ENCODE measurements at regions not wholly inside any gene's neighbourhood (a gene's known extent, or its start where the extent isn't known, plus 50 kb on each side); places are given as distances from the start of the nearest gene placed in this dataset.
"Not testable (repeated sequence)": the region's sequence is repeated elsewhere in the genome, so short reads cannot be mapped to it uniquely, and the experiment has no call there.

GRCh38 chr2:87515226-87515625 lies 232.7 kb upstream of the PLGLB2 start:
- DNase-seq (ENCODE audit: low spot score): not testable (repeated sequence)

- not testable (repeated sequence) for DNase-seq (ENCODE audit: low spot score)
Observed at GRCh38 chr2:87515875-87516274, 232.0 kb upstream of the PLGLB2 start.

GRCh38 chr2:87516369-87516967 lies 231.4 kb upstream of the PLGLB2 start:
- not testable (repeated sequence) for DNase-seq (ENCODE audit: low spot score)

- not testable (repeated sequence) for DNase-seq (ENCODE audit: low spot score)
Observed at GRCh38 chr2:87517438-87517837, 230.4 kb upstream of the PLGLB2 start.

- DNase-seq (ENCODE audit: low spot score): not testable (repeated sequence)
Observed at GRCh38 chr2:87518066-87518465, 229.8 kb upstream of the PLGLB2 start.

- not testable (repeated sequence) for DNase-seq (ENCODE audit: low spot score)
Observed at GRCh38 chr2:87518547-87518946, 229.3 kb upstream of the PLGLB2 start.

GRCh38 chr2:87519158-87520011 lies 228.5 kb upstream of the PLGLB2 start:
- not testable (repeated sequence) for DNase-seq (ENCODE audit: low spot score)

- DNase-seq (ENCODE audit: low spot score): not testable (repeated sequence)
Observed at GRCh38 chr2:87521057-87521456, 226.8 kb upstream of the PLGLB2 start.

GRCh38 chr2:87521489-87521888 lies 226.4 kb upstream of the PLGLB2 start:
- DNase-seq (ENCODE audit: low spot score): not testable (repeated sequence)

GRCh38 chr2:87524619-87525188 lies 223.2 kb upstream of the PLGLB2 start:
- not testable (repeated sequence) for DNase-seq (ENCODE audit: low spot score)

- DNase-seq (ENCODE audit: low spot score): not testable (repeated sequence)
Observed at GRCh38 chr2:87525497-87525991, 222.3 kb upstream of the PLGLB2 start.

- DNase-seq (ENCODE audit: low spot score): not testable (repeated sequence)
Observed at GRCh38 chr2:87526258-87526657, 221.6 kb upstream of the PLGLB2 start.

- DNase-seq (ENCODE audit: low spot score): not testable (repeated sequence)
Observed at GRCh38 chr2:87531968-87532715, 215.7 kb upstream of the PLGLB2 start.

- DNase-seq (ENCODE audit: low spot score): not testable (repeated sequence)
Observed at GRCh38 chr2:87533390-87534272, 214.3 kb upstream of the PLGLB2 start.

GRCh38 chr2:87534273-87534889 lies 213.5 kb upstream of the PLGLB2 start:
- DNase-seq (ENCODE audit: low spot score): not testable (repeated sequence)

GRCh38 chr2:87536427-87536826 lies 211.5 kb upstream of the PLGLB2 start:
- DNase-seq (ENCODE audit: low spot score): not testable (repeated sequence)

GRCh38 chr2:87537251-87537671 lies 210.6 kb upstream of the PLGLB2 start:
- not testable (repeated sequence) for DNase-seq (ENCODE audit: low spot score)

- not testable (repeated sequence) for DNase-seq (ENCODE audit: low spot score)
Observed at GRCh38 chr2:87538268-87538667, 209.6 kb upstream of the PLGLB2 start.

- not testable (repeated sequence) for DNase-seq (ENCODE audit: low spot score)
Observed at GRCh38 chr2:87539151-87539943, 208.5 kb upstream of the PLGLB2 start.

- DNase-seq (ENCODE audit: low spot score): not testable (repeated sequence)
Observed at GRCh38 chr2:87540242-87540641, 207.6 kb upstream of the PLGLB2 start.

Data from HuH-7.5 (cell line).